HFFc6 (cell line): ENCODE measurements at regions not wholly inside any gene's neighbourhood (a gene's known extent, or its start where the extent isn't known, plus 50 kb on each side); places are given as distances from the start of the nearest gene placed in this dataset.

ENCODE experiments used
- DNase-seq: peaks from one replicate; pipeline ENCODE4 v3.0.0-alpha.2; 2018
- H3K27ac Mint-ChIP-seq: 2 replicates; pipeline ENCODE4 v1.8.0; 2020; ENCODE audit warnings: mild to moderate bottlenecking, mixed read lengths
- H3K27me3 Mint-ChIP-seq: 2 replicates; pipeline ENCODE4 v1.8.0; 2021; ENCODE audit warnings: mild to moderate bottlenecking, moderate library complexity, mixed read lengths; ENCODE audit not compliant: insufficient read depth
- H3K36me3 Mint-ChIP-seq: 2 replicates; pipeline ENCODE4 v1.8.0; 2021; ENCODE audit warnings: low read depth, mixed read lengths
- H3K4me1 Mint-ChIP-seq: 2 replicates; pipeline ENCODE4 v1.8.0; 2020; ENCODE audit warnings: low read depth, mixed read lengths
- H3K4me3 Mint-ChIP-seq: 2 replicates; pipeline ENCODE4 v1.8.0; 2020; ENCODE audit warnings: mild to moderate bottlenecking, moderate library complexity, mixed read lengths
- H3K9me3 Mint-ChIP-seq: 2 replicates; pipeline ENCODE4 v1.8.0; 2020; ENCODE audit warnings: mild to moderate bottlenecking, mixed read lengths
- CTCF ChIP-seq: fragments of 200-600 bp; sonication (generic); IDR thresholded peaks from 2 replicates; pipeline ENCODE4 v1.5.0; 2021; ENCODE audit warnings: antibody characterized with exemption, mild to moderate bottlenecking

- no peak for DNase-seq
- no peak overlapping the region for H3K27ac Mint-ChIP-seq
- no peak for TF ChIP-seq CTCF
- H3K36me3 Mint-ChIP-seq: no peaks in the 10 kb centered on the region
- H3K27me3 Mint-ChIP-seq: peaks cover 5% of the 10 kb centered on the region
- peaks cover 20% of the 10 kb centered on the region for H3K4me1 Mint-ChIP-seq
- H3K9me3 Mint-ChIP-seq: no peaks in the 10 kb centered on the region
- H3K4me3 Mint-ChIP-seq: no peak overlapping the region
Observed at GRCh38 chr18:45525301-45525700, 90.0 kb upstream of the SLC14A2 start.

- TF ChIP-seq CTCF: no peak; the same call in 1 of the 2 replicates
- peaks cover 16% of the 10 kb centered on the region for H3K4me1 Mint-ChIP-seq
- peak; percentile 11 for DNase-seq
- H3K36me3 Mint-ChIP-seq: no peaks in the 10 kb centered on the region
- H3K9me3 Mint-ChIP-seq: no peaks in the 10 kb centered on the region
- peaks cover 5% of the 10 kb centered on the region for H3K27me3 Mint-ChIP-seq
- H3K27ac Mint-ChIP-seq: no peak overlapping the region
- no peak overlapping the region for H3K4me3 Mint-ChIP-seq
Observed at GRCh38 chr18:45526114-45526841, 89.0 kb upstream of the SLC14A2 start.

GRCh38 chr18:45527891-45528290 lies 87.4 kb upstream of the SLC14A2 start:
- H3K9me3 Mint-ChIP-seq: no peaks in the 10 kb centered on the region; the same call in 1 of the 2 replicates
- H3K4me3 Mint-ChIP-seq: no peak overlapping the region
- no peak for TF ChIP-seq CTCF
- H3K27me3 Mint-ChIP-seq: peaks cover 3% of the 10 kb centered on the region
- DNase-seq: no peak
- no peaks in the 10 kb centered on the region for H3K36me3 Mint-ChIP-seq
- 0 out of 2 replicates have a peak, but pooled peaks cover under 1% of the 10 kb centered on the region for H3K4me1 Mint-ChIP-seq
- H3K27ac Mint-ChIP-seq: no peak overlapping the region

GRCh38 chr18:45528712-45529336 lies 86.5 kb upstream of the SLC14A2 start:
- no peaks in the 10 kb centered on the region; the same call in 1 of the 2 replicates for H3K9me3 Mint-ChIP-seq
- no peak for TF ChIP-seq CTCF
- H3K4me3 Mint-ChIP-seq: no peak overlapping the region
- H3K36me3 Mint-ChIP-seq: no peaks in the 10 kb centered on the region
- no peak for DNase-seq
- H3K27me3 Mint-ChIP-seq: no peaks in the 10 kb centered on the region; the same call in none of the 2 replicates
- H3K4me1 Mint-ChIP-seq: no peaks in the 10 kb centered on the region
- H3K27ac Mint-ChIP-seq: no peak overlapping the region

GRCh38 chr18:45538444-45538843 lies 76.8 kb upstream of the SLC14A2 start:
- no peak overlapping the region for H3K27ac Mint-ChIP-seq
- H3K4me1 Mint-ChIP-seq: no peaks in the 10 kb centered on the region
- peaks cover 10% of the 10 kb centered on the region for H3K27me3 Mint-ChIP-seq
- H3K9me3 Mint-ChIP-seq: peaks cover 4% of the 10 kb centered on the region; the same call in 1 of the 2 replicates
- no peak overlapping the region for H3K4me3 Mint-ChIP-seq
- no peaks in the 10 kb centered on the region for H3K36me3 Mint-ChIP-seq
- TF ChIP-seq CTCF: no peak
- DNase-seq: no peak
